Stimulated activated CD4-positive, alpha-beta T cell treated with anti-CD3 and anti-CD28 coated beads, Interleukin-2, amount 100 ng/mL, for 48 hours (primary cell): ENCODE measurements at regions not wholly inside any gene's neighbourhood (a gene's known extent, or its start where the extent isn't known, plus 50 kb on each side); places are given as distances from the start of the nearest gene placed in this dataset.
"Not testable (repeated sequence)": the region's sequence is repeated elsewhere in the genome, so short reads cannot be mapped to it uniquely, and the experiment has no call there.

ENCODE experiments used
- DNase-seq, 2 donors: peaks; one replicate each; pipeline ENCODE4 v3.0.0-alpha.2; 2020

DNA sequence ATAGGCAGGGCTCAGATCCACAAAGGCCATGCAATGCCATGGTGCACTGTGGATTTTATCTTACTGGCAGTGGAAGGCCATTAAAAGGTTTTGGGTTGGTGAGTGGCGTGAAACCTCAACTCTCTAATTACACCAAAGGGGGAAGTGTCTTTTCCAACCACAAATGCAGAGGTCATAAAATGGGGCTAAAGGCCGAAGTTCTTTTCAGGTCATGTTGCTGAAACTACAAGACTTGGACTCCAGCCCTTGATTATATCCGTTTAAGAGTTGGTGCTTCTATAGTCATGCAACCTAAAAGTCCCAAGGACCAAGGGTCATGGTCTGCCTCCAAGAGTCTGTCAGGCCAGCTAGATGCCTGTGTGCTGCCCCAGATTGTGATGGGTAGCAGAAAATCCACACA, 434.3 kb downstream of the RAB38 start:
- no peak for DNase-seq

DNA sequence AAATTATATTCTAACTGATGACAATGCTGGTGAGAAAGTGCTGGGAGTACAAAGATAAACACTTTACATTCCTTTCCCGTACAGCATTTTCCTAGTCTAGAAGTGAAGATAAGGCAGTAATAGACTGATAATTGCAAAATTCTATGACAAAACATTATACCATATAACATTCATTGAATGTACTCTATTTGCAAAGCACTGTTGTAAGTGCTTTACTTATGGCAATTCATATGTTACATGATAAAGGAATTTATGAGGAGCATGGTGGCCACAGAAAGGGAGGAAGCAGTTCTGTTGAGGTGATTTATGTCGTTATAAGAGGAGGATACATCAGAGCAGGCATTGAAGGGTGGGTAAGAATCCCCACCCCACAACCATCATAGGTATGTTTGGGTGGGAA, 434.8 kb downstream of the RAB38 start:
- no peak for DNase-seq

DNA sequence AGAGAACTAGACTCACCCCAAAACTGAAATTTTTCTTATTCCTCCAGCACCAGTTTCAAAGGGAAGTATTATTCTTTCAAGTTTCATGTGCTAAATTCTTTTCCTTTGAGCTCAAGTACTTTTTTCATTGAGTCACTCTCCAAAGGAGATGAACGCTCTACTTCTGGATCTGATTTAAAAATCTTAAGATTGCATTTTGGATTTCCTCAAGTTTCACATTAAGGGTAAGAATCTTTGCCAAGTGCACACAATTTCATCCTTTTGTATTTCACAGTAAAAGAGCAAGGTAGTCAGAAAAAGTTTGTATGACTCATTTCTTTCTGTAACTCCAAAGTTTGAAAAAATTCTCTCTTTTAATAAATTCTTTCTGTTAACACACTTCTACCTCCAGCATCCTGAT, 435.5 kb downstream of the RAB38 start:
- no peak for DNase-seq

DNA sequence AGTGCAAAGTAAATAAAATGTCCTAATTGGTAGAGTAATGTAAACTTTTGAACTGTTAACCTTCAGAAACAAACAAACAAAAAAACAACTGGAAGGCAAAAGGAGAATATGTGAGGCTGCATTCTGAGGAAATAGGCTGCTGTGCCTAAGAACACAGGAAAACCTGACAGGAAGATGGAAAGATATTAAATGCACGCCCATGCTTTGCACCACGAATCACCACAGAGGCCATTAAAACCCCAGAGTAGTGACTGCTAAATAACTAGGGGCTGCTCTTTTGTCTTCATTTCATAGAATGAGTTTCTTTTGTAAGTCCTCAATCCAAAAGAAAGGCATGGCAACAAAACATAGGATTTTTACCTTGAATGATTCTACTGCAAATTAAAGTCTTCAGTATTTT, 436.0 kb downstream of the RAB38 start:
- DNase-seq, result no peak

DNA sequence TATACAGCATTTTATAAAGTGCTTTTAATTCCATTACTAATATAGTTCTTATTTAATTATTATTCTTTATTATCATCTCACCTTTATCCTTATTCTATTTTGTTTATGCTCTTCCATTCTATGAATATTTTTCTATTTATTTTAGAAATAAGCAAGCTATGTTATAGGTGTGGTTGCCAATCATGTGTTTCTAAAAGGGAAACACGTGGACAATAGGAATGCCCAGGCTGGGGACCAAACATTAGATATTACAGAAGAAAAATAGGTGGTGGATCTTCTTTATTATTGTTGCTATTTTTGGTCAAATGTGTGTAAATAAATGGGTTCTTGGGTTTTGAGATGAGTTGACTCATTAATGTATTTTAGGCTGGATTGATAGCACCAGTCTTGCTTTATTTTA, 438.3 kb downstream of the RAB38 start:
- DNase-seq, result no peak

DNA sequence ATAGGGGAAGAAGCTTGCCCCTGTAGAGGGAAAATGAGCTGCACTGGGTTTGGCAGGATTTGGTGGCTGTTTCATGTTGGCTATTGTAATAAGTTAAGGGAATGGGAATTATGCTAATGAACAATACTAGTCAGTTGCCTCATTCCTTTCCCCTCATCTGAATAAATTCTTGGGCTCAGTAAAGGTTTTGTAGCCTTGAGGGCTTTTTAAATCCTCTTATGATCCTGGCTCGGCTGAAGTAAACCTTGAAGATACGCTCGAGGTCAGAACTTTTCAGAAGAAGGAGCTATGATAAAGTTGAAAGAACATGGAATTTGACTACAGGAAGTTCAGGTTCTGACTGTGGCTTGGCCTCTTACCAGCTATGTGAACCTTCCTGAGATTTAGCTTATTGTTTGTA, 448.7 kb downstream of the RAB38 start:
- DNase-seq, result no peak

DNA sequence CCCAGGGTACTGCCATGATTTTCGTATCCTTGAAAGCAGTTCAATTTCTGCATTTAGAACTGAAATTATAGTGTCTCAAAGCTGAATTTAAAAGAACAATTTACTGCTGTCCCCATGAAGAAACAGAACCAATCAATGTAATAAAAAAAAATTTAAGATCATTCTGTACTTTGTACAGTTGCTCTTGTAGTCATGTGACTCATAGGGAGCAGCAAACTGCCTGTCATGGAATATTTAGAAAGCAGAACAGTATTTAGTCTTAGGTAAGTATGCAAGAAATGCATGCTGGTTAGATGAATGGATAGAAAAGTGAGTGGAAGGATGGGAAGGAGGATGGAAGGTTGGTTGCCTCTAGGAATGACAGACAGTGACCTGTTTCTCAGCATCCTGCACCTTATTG, 450.9 kb downstream of the RAB38 start:
- DNase-seq, result no peak

DNA sequence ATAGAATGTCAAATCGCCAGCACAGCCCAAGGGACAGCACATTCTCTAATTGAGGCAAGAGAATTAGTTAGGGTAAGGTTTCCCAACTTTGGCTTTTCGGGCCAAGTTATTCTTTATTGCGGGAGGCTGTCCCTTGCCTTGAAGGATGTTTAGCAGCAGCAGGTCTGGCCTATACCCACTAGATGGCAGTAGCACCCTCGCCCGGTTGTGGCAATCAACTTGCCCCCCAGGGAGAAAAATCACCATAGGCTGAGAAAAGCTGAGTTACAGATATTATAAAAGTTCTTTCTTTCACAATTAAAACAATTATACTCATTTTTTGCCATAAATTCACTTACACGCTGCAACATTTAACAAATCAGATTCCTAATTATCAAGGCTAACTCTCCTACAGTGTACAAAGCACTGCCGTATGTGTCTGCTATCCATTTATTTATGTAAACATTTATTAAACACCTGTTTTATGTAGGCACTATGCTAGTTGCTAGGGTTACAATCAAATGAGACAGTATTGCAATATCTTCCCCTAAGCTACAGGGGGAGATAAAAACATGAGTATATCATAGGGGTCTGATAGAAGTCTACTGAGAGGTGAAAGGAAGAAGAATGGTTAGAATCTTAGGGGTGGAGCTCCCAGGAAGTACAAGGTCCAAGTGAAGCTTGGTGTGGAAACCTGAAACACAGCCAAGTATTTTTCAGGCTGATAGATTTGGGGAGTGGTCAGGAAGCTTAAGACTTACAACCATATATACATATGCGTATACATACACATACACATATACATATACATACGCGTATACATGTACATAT, 452.3 kb downstream of the RAB38 start:
- peak in 1 of 2 donors; percentile 3 for DNase-seq

DNA sequence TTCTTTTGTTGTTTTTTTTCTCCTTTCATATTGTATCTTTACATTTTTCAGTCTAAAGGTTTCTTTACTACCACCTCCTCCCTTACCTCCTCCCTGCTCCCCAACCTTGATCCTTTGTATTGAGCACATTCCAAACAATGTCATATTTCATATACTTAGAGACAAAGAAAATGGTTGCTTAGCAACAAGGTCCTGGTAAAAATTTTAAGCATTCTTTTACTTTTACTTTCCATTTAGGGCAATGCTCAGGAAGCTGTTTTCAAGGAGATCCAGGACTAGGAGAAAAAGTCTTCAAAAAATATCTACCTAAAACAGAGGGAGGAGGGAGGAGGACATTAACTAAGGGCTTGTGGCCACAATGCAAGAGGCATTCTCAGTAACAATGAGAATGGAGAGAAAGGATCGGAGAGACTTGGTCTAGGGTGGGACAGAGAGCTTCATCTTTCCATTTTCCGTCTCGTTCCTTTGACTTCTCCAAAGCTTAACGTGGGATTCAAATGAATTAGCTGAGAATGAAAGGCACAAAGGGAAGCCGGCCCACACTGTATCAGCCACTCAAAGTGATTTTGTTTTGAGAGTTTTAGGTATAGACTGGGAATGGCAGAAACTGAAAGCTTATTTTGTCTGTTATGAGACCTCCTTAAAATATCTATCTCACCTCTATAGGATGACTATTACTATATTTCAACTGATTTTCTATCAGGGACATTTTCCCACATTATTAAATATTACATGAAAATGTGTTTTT, 455.7 kb downstream of the RAB38 start:
- no peak for DNase-seq

DNA sequence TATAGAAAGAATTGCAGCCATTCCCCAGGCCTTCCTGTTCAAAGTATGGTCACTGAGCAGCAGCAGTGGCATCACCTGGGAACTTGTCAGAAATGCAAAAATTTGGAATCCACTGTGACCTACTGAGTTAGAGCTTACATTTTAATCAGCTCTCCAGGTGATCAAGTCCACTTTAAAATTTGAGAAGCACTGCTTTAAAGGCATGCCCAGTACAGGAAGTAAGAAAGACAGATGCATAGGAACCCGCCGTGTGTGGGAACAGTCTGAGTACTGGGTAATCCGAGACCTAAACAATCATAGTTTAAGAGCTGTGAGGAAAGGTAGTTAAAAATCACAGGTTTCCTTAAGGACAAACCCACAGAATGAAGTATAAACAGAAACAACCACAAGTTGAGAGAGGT, 462.4 kb downstream of the RAB38 start:
- DNase-seq, result no peak

DNA sequence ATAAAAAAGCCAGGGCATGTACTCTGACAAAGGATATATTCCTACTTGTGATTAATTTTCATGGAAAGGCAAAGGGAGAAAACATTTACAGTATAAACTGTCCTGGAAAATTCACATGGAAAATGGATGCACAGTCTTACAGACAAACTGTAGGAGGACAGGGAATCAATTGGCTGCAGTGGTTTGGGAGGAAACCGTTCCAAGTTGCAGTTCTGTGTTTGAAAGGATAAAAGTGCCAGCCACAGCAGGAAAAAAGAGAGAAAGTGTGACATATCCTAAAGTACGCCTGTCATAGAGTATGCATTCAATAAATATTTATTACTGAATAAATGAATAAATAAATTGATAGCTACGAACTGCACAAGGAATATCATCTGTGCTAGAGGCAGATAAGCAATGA, 462.9 kb downstream of the RAB38 start:
- no peak for DNase-seq

DNA sequence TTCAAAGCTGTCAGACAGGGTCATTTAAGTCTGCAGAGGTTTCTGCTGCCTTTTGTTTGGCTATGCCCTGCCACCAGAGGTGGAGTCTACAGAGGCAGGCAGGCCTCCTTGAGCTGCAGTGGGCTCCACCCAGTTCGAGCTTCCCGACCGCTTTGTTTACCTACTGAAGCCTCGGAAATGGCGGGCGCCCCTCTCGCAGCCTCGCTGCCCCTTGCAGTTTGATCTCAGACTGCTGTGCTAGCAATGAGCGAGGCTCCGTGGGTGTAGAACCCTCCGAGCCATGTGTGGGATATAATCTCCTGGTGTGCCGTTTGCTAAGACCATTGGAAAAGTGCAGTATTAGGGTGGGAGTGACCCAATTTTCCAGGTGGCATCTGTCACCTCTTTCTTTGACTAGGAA, 471.7 kb downstream of the RAB38 start:
- DNase-seq, result not testable (repeated sequence)

DNA sequence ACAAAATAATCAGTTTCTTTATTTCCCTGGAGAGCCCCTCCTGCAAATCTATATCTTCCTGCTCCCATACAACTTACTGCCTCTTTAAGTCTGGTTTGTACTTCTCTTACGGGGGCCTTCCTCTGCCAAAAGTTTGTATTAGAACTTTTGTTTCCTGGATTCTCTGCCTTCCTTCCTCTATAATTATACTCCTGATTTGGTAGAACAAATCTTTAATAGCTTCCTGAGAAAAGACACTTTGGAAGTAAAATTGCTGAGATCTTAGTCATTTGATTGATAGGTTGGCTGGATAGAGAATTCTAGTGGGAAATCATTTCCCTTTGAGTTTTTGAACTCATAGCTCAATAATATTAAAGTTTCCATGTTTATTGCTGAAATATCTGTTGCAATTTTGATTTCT, 499.2 kb downstream of the RAB38 start:
- no peak for DNase-seq

DNA sequence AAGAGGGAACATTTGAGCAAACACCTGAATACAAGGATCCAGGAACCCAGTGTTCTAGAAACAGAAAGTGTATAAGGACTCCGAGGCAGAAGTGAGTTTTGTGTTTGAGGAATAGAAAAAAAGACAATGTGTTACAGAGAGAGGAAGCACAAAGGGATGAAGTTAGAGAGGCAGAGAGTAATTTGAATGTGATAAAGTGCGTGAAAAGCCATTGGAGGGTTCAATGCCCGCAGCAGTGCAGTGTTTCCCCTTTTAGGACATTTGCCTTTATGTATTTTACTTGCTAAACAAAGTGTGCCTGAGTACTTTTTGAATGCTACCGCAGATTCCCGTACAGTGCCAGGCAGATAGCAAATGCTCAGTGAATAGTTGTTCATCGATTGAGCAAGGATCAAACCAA, 508.5 kb downstream of the RAB38 start:
- no peak for DNase-seq

DNA sequence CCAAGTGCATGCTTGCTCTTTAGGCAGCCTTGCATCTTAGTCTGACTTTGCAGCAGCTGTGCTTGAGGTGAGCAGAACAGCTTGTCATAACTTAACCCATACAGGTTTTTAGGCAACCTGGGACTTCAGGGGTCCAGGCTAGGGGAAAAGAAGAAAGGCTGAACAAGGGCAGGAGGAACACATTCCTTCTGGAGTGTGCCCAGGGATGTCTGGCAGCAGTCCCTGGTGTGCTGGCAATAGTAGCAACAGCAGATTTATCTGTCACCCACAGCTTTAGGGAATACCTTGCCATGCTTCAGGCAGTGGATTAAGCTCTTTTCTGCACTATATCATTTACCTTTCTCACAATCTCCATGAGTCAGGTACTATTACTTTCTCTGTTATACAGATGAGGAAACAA, 513.0 kb downstream of the RAB38 start:
- no peak for DNase-seq

DNA sequence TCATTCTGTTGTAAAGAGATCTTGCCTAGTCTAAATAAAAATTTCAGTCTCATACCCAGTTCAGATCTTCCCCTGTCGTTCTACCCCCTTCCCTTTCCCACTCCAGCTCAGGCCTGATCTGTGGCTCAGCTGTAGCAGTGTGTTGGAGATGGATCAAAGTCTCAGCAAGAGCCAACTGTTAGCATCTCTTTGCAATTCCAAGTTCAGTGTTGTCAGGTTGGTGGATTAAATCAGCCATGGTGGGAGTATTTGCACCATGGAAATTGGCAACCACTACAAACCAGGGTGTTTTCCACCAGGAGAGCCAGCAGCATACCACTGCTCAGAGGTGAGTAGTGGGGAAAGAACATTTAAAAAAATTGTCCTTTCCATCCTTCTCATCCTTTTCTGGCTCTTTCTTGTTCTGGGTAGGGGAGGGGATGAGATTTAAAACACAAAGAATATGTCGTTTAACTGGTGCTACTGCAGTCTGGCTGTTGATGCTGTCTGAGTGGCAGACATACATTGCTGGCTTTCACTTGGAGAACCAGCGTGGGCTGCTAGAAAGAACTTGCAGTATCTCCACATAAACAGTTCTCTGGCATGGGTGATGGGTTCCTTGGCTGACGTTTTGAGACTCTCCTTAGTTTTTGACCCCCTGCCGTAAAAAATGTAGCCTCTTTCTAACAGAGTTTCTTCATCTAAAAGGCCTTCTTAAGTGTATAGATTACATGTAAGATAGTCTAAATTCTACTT, 514.1 kb downstream of the RAB38 start:
- DNase-seq, result no peak

DNA sequence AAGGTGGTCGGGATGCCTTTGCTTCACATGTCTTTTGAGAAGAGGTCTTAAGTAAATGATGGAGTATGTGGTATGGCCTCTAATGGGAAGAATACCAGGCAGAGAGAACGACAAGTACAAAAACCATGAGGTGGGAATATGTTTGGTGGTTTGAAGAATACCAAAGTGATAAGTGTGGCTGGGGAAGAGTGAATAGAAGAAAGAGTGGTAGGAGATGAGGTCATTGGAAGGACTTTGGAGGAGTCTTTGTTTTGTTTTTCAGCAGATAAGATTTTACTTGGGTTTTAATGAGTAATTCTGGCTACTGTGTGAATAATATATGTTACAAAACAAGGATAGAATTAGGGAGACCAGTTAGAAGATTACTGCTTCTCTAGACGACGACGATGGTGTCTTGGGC, 515.4 kb downstream of the RAB38 start:
- no peak for DNase-seq

DNA sequence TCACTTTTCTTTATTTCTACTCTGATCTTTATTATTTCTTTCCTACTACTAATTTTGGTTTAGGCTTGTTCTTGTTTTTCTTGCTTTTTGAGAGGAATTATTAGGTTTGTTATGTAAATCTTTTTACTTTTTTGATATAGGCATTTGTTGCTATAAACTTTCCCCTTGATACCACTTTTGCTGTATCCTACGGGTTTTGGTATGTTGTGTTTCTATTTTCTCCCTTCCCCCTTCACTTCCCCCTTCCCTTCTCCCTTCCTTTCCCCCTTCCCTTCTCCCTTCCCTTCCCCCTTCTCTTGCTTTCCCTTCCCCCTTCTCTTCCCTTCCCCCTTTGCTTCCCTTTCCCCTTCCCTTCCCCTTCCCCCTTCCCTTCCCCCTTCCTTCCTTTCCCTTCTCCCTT, 529.6 kb downstream of the RAB38 start:
- DNase-seq, result no peak

DNA sequence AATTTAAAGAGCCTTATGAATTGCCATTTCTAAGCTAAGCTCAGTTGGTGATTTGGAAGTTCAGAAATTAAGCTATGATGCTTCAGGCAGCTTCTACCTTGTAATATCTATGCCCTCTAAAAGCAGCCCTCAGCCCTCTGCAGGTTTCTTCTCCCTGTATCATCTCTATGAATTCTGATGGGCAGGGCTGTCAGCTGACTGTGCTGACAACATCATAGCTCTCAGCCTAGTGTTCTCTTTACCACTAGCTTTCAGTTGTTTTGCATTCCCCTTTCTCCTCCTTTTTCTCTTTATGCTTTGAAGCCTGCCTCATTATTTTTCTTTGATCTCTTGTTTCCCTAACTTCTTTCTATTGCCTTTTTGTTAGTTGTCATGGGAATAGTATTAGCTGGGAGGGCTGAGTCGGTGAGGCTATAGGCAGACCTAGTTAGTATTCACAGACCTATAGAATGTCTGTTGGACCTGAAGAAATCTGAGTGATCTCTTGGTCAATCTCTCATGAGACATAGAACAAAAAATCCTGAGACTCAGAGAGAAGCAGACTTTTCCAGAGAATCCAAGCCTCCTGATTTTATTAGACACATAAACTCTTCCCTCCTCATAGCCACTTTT, 535.4 kb downstream of the RAB38 start:
- DNase-seq, result no peak

DNA sequence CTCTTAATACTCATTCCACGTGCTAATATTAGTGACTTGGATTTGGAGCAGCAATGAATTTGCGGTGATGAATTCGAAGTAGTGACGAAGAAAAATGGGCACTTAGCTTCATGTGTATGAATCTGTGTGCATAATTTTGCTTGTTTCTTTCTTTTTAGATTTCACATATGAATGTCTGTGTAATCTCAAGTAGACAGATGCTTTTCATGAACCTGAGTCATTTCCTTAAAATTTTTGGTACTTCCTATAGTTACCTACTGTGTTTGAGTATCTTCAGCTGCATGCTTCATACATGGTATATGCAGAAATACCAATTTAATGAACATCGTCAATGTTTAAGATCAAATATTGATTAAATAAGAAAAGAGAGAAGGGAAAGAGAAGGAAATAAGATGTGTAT, 540.2 kb downstream of the RAB38 start:
- DNase-seq, result no peak

DNA sequence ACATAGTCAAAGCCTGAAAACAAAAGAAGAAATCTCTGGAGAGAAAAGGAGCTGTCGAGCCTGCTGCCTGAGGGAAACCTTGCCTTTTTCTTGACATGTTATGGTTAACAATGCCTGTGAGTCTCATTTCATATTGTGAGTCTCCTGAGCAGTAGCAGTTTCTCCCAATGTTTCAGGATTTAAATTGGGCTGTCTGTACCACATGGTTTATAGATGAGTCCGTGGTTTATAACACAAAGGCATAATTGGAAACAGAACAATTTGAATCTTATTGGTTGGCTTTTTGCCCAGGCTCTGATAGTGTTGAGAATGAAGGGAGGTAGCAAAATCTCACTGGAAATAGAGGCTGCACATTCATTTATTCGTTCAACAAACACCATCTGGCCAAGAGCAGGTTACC, 540.9 kb downstream of the RAB38 start:
- DNase-seq, result no peak

DNA sequence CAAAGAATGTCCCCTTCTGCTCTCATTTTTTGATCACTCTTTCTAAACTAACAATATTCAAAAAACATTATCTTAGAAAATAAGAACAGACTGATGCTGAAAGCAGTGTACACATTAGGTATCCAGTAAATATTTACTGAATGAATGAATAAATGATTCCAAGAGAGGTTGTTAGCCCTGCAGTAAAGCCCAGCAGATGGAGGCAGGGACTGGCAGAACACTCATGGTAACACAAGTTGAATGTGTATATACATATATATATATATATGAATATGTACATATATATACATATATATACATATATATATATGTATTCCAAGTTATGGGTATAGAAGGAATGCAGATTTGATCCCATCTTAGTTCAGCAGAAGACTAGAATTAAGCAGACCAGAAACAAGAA, 546.3 kb downstream of the RAB38 start:
- no peak for DNase-seq

DNA sequence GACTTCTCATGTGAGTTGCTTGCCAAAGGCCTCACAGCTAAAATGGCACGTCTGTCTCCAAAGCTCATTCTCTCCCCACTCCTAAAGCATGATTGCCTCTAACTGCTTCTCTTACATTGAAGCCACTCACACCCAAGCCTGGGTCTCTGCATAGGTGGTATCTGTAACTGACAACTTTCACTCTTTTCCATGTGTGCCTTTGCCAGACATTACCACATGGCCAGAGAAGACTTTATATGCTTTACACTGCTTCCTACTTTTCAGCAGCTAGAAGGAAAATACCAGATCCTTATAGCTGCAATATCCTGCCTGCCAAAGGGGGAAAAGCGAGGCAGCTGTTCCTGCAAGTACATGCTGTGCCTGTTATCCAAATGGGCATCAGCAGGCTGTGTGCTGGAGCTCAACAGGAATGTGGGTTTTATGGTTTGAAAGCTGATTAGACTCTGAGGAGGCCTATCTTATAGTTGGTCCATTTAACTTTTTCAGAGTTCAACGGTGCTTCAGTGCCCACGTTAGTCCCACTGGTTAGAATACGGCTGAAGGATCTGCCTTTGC, 547.1 kb downstream of the RAB38 start:
- DNase-seq, result no peak
